ENCODE measurements at regions not wholly inside any gene's neighbourhood (a gene's known extent, or its start where the extent isn't known, plus 50 kb on each side); places are given as distances from the start of the nearest gene placed in this dataset.

DNA sequence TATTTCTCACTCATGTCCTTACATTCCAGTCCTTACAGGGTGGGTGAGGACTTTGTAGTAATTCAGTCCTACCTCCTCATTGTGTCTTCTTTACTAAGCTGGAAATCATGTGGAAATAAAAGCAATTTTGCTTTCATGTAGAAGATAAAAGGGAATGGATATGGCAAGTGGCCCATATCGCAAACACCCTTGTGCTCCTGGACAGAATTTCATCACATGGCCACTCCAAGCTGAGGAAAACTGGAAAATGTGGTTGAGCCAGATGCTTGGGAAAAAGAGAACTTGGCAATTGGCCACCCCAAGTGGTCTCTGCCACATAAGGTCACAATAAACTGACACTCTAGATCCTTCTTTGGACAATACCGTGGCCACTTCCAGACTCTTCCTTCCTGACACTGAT is 64.2 kb upstream of the IFNG-AS1 start:
- TF ChIP-seq CTCF (IDR thresholded peaks at IDR 0.05; ENCODE audit: low read length) (no peak), EZH2 (IDR thresholded peaks at IDR 0.05; ENCODE audit: borderline replicate concordance, low read length) (no peak)

Measured in OCI-LY1 (cell line).